Panc1 (cell line): ENCODE measurements at regions not wholly inside any gene's neighbourhood (a gene's known extent, or its start where the extent isn't known, plus 50 kb on each side); places are given as distances from the start of the nearest gene placed in this dataset.

Source experiments
- ATAC-seq: fragments of 200-7000 bp; cut with Tn5 transposase; 2 replicates; pipeline ENCODE4 v1.9.1; 2020; ENCODE audit warnings: mild to moderate bottlenecking, moderate library complexity
- BruUV-seq: library from RNA; stranded (reverse); fragments of 400-500 nt; replicated peaks from 2 replicates; lab custom pipeline; 2021; lab: Mats Ljungman, UMichigan
- CTCF ChIA-PET: fragments of 300-600 bp; sonication (Branson Sonifier 250); formaldehyde crosslinking; loops from one replicate; lab custom pipeline; 2022; ENCODE audit warnings: antibody characterized with exemption; lab: Charles Lee
- POLR2A ChIA-PET: fragments of 300-600 bp; sonication (Branson Sonifier 250); formaldehyde crosslinking; loops from one replicate; lab custom pipeline; 2022; ENCODE audit warnings: antibody characterized with exemption; lab: Charles Lee
- DNase-seq: peaks from one replicate; pipeline ENCODE4 v3.0.0-alpha.2; 2010; ENCODE audit warnings: low read depth, low spot score
- H3K27ac ChIP-seq: 2 replicates; pipeline ENCODE4 v1.5.1; 2011; ENCODE audit warnings: mild to moderate bottlenecking, low read length, inconsistent platforms
- H3K27me3 ChIP-seq: fragments of 200-500 bp; sonication (Bioruptor generic); 2 replicates; pipeline ENCODE4 v1.6.0; 2014; ENCODE audit warnings: low read length, inconsistent platforms; ENCODE audit not compliant: control insufficient read depth, insufficient read depth
- H3K36me3 ChIP-seq: fragments of 200-500 bp; sonication (Bioruptor generic); 2 replicates; pipeline ENCODE4 v1.5.1; 2014; ENCODE audit warnings: inconsistent platforms, mild to moderate bottlenecking, low read length, moderate library complexity; ENCODE audit not compliant: control insufficient read depth, insufficient read depth
- H3K4me1 ChIP-seq: 2 replicates; pipeline ENCODE4 v1.5.1; 2011; ENCODE audit warnings: inconsistent platforms, mild to moderate bottlenecking, low read length, moderate library complexity; ENCODE audit not compliant: control insufficient read depth, insufficient read depth
- H3K4me3 ChIP-seq, 2 experiments: 2 replicates each; pipeline ENCODE4 v1.5.1; 2011 to 2012; ENCODE audit warnings: low read depth in 2 of 2, low read length in 2 of 2, mild to moderate bottlenecking in 2 of 2, inconsistent platforms in 1 of 2, moderate library complexity in 1 of 2
- H3K9me3 ChIP-seq: fragments of 200-500 bp; sonication (Bioruptor generic); 2 replicates; pipeline ENCODE4 v1.5.1; 2014; ENCODE audit warnings: low read depth, mild to moderate bottlenecking, inconsistent platforms, low read length, moderate library complexity; ENCODE audit not compliant: control insufficient read depth, insufficient read depth
- CTCF ChIP-seq: fragments of 450-650 bp; IDR thresholded peaks from 2 replicates; pipeline ENCODE4 v1.5.1; 2017; ENCODE audit warnings: mild to moderate bottlenecking
- POLR2AphosphoS5 ChIP-seq: IDR thresholded peaks from 2 replicates; pipeline ENCODE4 v1.6.1; 2012; ENCODE audit warnings: mild to moderate bottlenecking, low read depth, low read length, moderate library complexity
- REST ChIP-seq, 2 experiments: IDR thresholded peaks; 2 replicates each; pipeline ENCODE4 v1.6.1; 2011 to 2012; ENCODE audit warnings: low read depth in 2 of 2, control low read depth in 1 of 2, low read length in 1 of 2, mild to moderate bottlenecking in 1 of 2, moderate library complexity in 1 of 2; ENCODE audit not compliant: insufficient read depth in 1 of 2
- SIN3A ChIP-seq: IDR thresholded peaks from 2 replicates; pipeline ENCODE4 v1.6.1; 2012; ENCODE audit warnings: low read depth, mild to moderate bottlenecking, low read length, moderate library complexity, borderline replicate concordance; ENCODE audit not compliant: insufficient read depth
- TCF7L2 ChIP-seq: IDR thresholded peaks from 2 replicates; pipeline ENCODE4 v1.6.1; 2011; ENCODE audit warnings: mild to moderate bottlenecking, low read depth, low read length, inconsistent platforms
- in situ Hi-C: cut with HindIII; loops from 2 replicates; pipeline ENCODE4 v1.10.0; 2016; ENCODE audit warnings: low sequenced_read_pairs, low pct_unique_long_range_greater_than_20kb
- intact Hi-C: fragments of 100-400 bp; cut with micrococcal nuclease; formaldehyde crosslinking; loops from one replicate; pipeline ENCODE4 v1.10.0; 2022; ENCODE audit not compliant: unreplicated experiment

- H3K4me1 ChIP-seq: no peaks in the 10 kb centered on the region
- ATAC-seq: no peak
- CTCF ChIA-PET: interaction anchor here (0.5 kb wide), 2 partner anchors 19 to 34 kb away, joined by 4 read pairs; no protein-coding TSS in a partner anchor
These were observed 105.2 kb upstream of the BOC start for GRCh38 chr3:113105966-113106660.

GRCh38 chr3:113110267-113110666, 101.1 kb upstream of the BOC start:
- in situ Hi-C loops (no loop called here), intact Hi-C loops (no loop called here)
- ATAC-seq: no peak
- DNase-seq: no peak
- Histone ChIP-seq H3K4me3 (no peak overlapping the region), H3K4me1 (no peaks in the 10 kb centered on the region), H3K27ac (no peak overlapping the region), H3K9me3 (no peaks in the 10 kb centered on the region), H3K27me3 (peaks cover 4% of the 10 kb centered on the region; the same call in 1 of the 2 replicates), H3K36me3 (no peaks in the 10 kb centered on the region)
- CTCF ChIA-PET: no interaction called here
- BruUV-seq: no TSS peak
- TF ChIP-seq REST (IDR thresholded peaks at IDR 0.05; ENCODE audit: insufficient read depth in 1 of 2, low read depth in 2 of 2, low read length in 1 of 2): no peak
- TF ChIP-seq POLR2AphosphoS5: no peak
- TF ChIP-seq SIN3A: no peak
- TF ChIP-seq TCF7L2: no peak
- no peak for TF ChIP-seq CTCF
- POLR2A ChIA-PET: no interaction called here

More at GRCh38 chr3:113105966-113106660, 105.2 kb upstream of the BOC start:
- peaks cover 4% of the 10 kb centered on the region; the same call in 1 of the 2 replicates for H3K27me3 ChIP-seq
- POLR2A ChIA-PET: no interaction called here
- TF ChIP-seq POLR2AphosphoS5 (no peak), REST (IDR thresholded peaks at IDR 0.05; ENCODE audit: insufficient read depth in 1 of 2, low read depth in 2 of 2, low read length in 1 of 2) (no peak), CTCF (no peak), TCF7L2 (no peak)
- BruUV-seq: no TSS peak
- in situ Hi-C loops: no loop called here
- H3K36me3 ChIP-seq: no peaks in the 10 kb centered on the region
- H3K27ac ChIP-seq: no peak overlapping the region
- H3K9me3 ChIP-seq: no peaks in the 10 kb centered on the region
- H3K4me3 ChIP-seq: no peak overlapping the region
- no peak for DNase-seq
- intact Hi-C loops: no loop called here
